ENCODE measurements at regions not wholly inside any gene's neighbourhood (a gene's known extent, or its start where the extent isn't known, plus 50 kb on each side); places are given as distances from the start of the nearest gene placed in this dataset.

GRCh38 chr11:36953976-36954375, 355.9 kb upstream of the RAG2 start:
- Mint-ChIP-seq H3K4me3 (no peak overlapping the region), H3K27me3 (no peaks in the 10 kb centered on the region), H3K9me3 (peaks cover 0 to 16% (median 7%) of the 10 kb centered on the region in 8 donors), H3K36me3 (no peaks in the 10 kb centered on the region), H3K4me1 (no peaks in the 10 kb centered on the region), H3K27ac (no peak overlapping the region)
- ChIA-PET POLR2A (ENCODE audit: partially characterized antibody) (no interaction called here), CTCF (ENCODE audit: partially characterized antibody) (no interaction called here)
- intact Hi-C loops (cut with micrococcal nuclease), result no loop called here
- Histone ChIP-seq H3K4me3 (ENCODE audit: low read length in 2 of 2) (no peak overlapping the region), H3K27ac (ENCODE audit: low read depth, low read length) (no peak overlapping the region), H3K27me3 (ENCODE audit: insufficient read depth, low read length) (no peaks in the 10 kb centered on the region), H3K36me3 (ENCODE audit: insufficient read depth, low read length) (no peaks in the 10 kb centered on the region), H3K4me1 (ENCODE audit: insufficient read depth, low read length) (no peaks in the 10 kb centered on the region), H3K9me3 (ENCODE audit: control insufficient read depth in 1 of 2, low read length in 2 of 2) (no peaks in the 10 kb centered on the region)
- DNase-seq, result no peak

- no peaks in the 10 kb centered on the region for H3K4me1 Mint-ChIP-seq
- H3K27ac Mint-ChIP-seq, result no peak overlapping the region
- POLR2A ChIA-PET (ENCODE audit: partially characterized antibody), result no interaction called here
- H3K36me3 Mint-ChIP-seq, result no peaks in the 10 kb centered on the region
- intact Hi-C loops (cut with micrococcal nuclease), result no loop called here
- H3K4me3 ChIP-seq (ENCODE audit: low read length in 2 of 2), result no peak overlapping the region
- CTCF ChIA-PET (ENCODE audit: partially characterized antibody), result no interaction called here
- no peak overlapping the region for H3K4me3 Mint-ChIP-seq
- no peak overlapping the region for H3K27ac ChIP-seq (ENCODE audit: low read depth, low read length)
- H3K36me3 ChIP-seq (ENCODE audit: insufficient read depth, low read length), result no peaks in the 10 kb centered on the region
- H3K4me1 ChIP-seq (ENCODE audit: insufficient read depth, low read length), result no peaks in the 10 kb centered on the region
- H3K9me3 ChIP-seq (ENCODE audit: control insufficient read depth in 1 of 2, low read length in 2 of 2), result no peaks in the 10 kb centered on the region
- no peaks in the 10 kb centered on the region for H3K27me3 ChIP-seq (ENCODE audit: insufficient read depth, low read length)
- H3K27me3 Mint-ChIP-seq, result no peaks in the 10 kb centered on the region
- H3K9me3 Mint-ChIP-seq, result peaks cover 0 to 10% (median 3%) of the 10 kb centered on the region in 8 donors
- DNase-seq, result no peak
Measured at GRCh38 chr11:36948460-36949127, 350.6 kb upstream of the RAG2 start.

DNA sequence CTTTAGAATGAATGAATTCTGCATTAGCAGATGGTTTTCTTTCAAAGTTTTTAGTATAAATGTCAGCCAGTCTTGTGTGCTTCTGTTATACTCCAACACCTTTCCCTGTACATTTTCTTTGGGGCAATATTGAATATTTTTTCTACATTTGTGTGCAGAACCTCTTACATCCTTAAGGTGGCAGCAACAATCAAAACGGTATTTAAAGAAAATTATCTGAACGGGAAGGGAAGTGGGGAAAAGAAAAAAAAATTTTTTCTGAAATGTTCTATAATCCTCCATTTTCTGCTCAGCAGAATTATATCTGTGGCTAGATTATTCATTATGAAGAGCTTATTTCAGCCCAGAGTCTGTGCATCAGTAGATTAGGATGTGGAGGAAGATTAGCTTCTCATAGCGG, 347.3 kb upstream of the RAG2 start:
- ChIA-PET POLR2A (ENCODE audit: partially characterized antibody) (no interaction called here), CTCF (ENCODE audit: partially characterized antibody) (interaction anchor here (1.5 kb wide), 1 partner anchor 26 kb away, joined by 3 read pairs; no protein-coding TSS in a partner anchor)
- intact Hi-C loops (cut with micrococcal nuclease), result no loop called here
- Histone ChIP-seq H3K4me3 (ENCODE audit: low read length in 2 of 2) (no peak overlapping the region), H3K9me3 (ENCODE audit: control insufficient read depth in 1 of 2, low read length in 2 of 2) (no peaks in the 10 kb centered on the region), H3K36me3 (ENCODE audit: insufficient read depth, low read length) (no peaks in the 10 kb centered on the region), H3K27me3 (ENCODE audit: insufficient read depth, low read length) (no peaks in the 10 kb centered on the region), H3K4me1 (ENCODE audit: insufficient read depth, low read length) (no peaks in the 10 kb centered on the region), H3K27ac (ENCODE audit: low read depth, low read length) (no peak overlapping the region)
- H3K27me3 Mint-ChIP-seq, result no peaks in the 10 kb centered on the region
- no peak overlapping the region for H3K4me3 Mint-ChIP-seq
- H3K9me3 Mint-ChIP-seq, result peaks cover 0 to 6% (median 2%) of the 10 kb centered on the region in 8 donors
- DNase-seq, result no peak
- H3K36me3 Mint-ChIP-seq, result no peaks in the 10 kb centered on the region
- H3K4me1 Mint-ChIP-seq, result no peaks in the 10 kb centered on the region
- H3K27ac Mint-ChIP-seq, result no peak overlapping the region

GRCh38 chr11:36933481-36933880, 335.4 kb upstream of the RAG2 start:
- Histone ChIP-seq H3K4me1 (ENCODE audit: insufficient read depth, low read length) (no peaks in the 10 kb centered on the region), H3K4me3 (ENCODE audit: low read length in 2 of 2) (no peak overlapping the region), H3K36me3 (ENCODE audit: insufficient read depth, low read length) (no peaks in the 10 kb centered on the region), H3K27ac (ENCODE audit: low read depth, low read length) (no peak overlapping the region), H3K27me3 (ENCODE audit: insufficient read depth, low read length) (no peaks in the 10 kb centered on the region), H3K9me3 (ENCODE audit: control insufficient read depth in 1 of 2, low read length in 2 of 2) (no peaks in the 10 kb centered on the region)
- POLR2A ChIA-PET (ENCODE audit: partially characterized antibody), result no interaction called here
- Mint-ChIP-seq H3K27ac (no peak overlapping the region), H3K27me3 (no peaks in the 10 kb centered on the region), H3K4me3 (no peak overlapping the region), H3K4me1 (no peaks in the 10 kb centered on the region), H3K36me3 (no peaks in the 10 kb centered on the region), H3K9me3 (peaks cover 0 to 8% (median under 1%) of the 10 kb centered on the region in 8 donors)
- DNase-seq, result no peak
- intact Hi-C loops (cut with micrococcal nuclease), result no loop called here
- CTCF ChIA-PET (ENCODE audit: partially characterized antibody), result no interaction called here

DNA sequence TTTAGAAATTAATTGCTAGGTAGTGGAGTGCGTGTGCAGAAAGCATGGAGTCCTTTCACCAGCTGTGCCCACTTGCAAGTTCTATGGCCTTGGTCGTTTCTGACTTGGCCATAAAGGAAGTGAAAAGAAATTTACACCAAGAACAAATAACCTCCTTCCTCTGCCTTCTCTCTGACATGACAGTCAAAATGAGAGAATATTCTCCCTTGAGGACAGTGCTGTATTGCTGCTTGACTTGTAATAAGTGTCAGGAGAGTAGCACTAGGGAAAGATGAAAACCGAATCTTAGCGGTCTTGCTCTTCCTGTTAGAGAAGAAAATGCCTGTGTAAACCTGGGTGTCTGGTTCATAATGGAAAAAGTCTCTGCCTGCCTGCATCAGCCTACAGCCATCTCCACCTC, 333.1 kb upstream of the RAG2 start:
- intact Hi-C loops (cut with micrococcal nuclease), result no loop called here
- Histone ChIP-seq H3K36me3 (ENCODE audit: insufficient read depth, low read length) (no peaks in the 10 kb centered on the region), H3K27ac (ENCODE audit: low read depth, low read length) (no peak overlapping the region), H3K9me3 (ENCODE audit: control insufficient read depth in 1 of 2, low read length in 2 of 2) (no peaks in the 10 kb centered on the region), H3K27me3 (ENCODE audit: insufficient read depth, low read length) (no peaks in the 10 kb centered on the region), H3K4me3 (ENCODE audit: low read length in 2 of 2) (no peak overlapping the region), H3K4me1 (ENCODE audit: insufficient read depth, low read length) (no peaks in the 10 kb centered on the region)
- Mint-ChIP-seq H3K4me3 (no peak overlapping the region), H3K9me3 (peaks cover 0 to 8% (median 2%) of the 10 kb centered on the region in 8 donors), H3K27ac (no peak overlapping the region), H3K27me3 (no peaks in the 10 kb centered on the region), H3K4me1 (no peaks in the 10 kb centered on the region), H3K36me3 (no peaks in the 10 kb centered on the region)
- CTCF ChIA-PET (ENCODE audit: partially characterized antibody), result no interaction called here
- no peak for DNase-seq
- POLR2A ChIA-PET (ENCODE audit: partially characterized antibody), result no interaction called here

DNA sequence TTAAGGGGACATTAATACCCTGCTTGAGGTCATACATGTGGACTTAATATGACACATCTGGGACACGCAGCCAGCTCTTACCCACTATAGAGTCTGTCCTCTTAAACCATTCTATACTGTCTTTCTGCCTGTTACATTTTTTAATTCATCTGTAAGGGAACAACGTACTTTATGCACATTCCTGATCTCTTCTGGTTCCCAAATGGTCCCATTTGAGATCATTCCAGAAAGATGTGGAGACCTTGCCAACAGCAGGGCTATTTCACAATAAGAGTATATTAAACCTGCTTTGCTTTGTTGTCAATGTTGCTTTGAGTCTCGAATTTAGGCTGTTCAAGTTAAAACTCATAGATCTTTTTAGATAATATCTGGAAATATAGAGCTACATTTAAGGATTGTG, 332.2 kb upstream of the RAG2 start:
- intact Hi-C loops (cut with micrococcal nuclease), result no loop called here
- DNase-seq, result no peak
- Histone ChIP-seq H3K27ac (ENCODE audit: low read depth, low read length) (no peak overlapping the region), H3K27me3 (ENCODE audit: insufficient read depth, low read length) (no peaks in the 10 kb centered on the region), H3K4me3 (ENCODE audit: low read length in 2 of 2) (no peak overlapping the region), H3K9me3 (ENCODE audit: control insufficient read depth in 1 of 2, low read length in 2 of 2) (no peaks in the 10 kb centered on the region), H3K36me3 (ENCODE audit: insufficient read depth, low read length) (no peaks in the 10 kb centered on the region), H3K4me1 (ENCODE audit: insufficient read depth, low read length) (no peaks in the 10 kb centered on the region)
- Mint-ChIP-seq H3K27ac (no peak overlapping the region), H3K27me3 (no peaks in the 10 kb centered on the region), H3K4me1 (no peaks in the 10 kb centered on the region), H3K4me3 (no peak overlapping the region), H3K9me3 (peaks cover 0 to 8% (median 2%) of the 10 kb centered on the region in 8 donors), H3K36me3 (no peaks in the 10 kb centered on the region)
- POLR2A ChIA-PET (ENCODE audit: partially characterized antibody), result no interaction called here
- CTCF ChIA-PET (ENCODE audit: partially characterized antibody), result no interaction called here

DNA sequence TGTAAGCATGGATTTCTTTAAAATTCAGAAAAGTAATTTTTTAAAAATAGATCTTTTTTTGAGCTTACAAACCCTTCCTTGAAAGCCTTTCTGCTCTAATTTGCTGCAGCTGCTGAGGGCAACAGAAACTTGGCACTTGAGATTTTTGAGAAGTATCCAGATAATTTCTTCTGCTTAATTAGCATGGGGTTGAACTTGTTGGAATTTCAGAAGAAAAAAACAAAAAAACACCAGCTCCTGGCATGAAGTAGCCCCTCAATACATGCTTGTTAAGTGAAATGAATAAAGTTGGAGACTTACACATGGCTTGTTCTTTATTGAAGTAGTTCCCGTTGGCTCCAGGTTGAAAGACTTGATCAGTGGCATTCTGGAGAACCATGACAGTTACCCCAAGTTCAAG, 331.4 kb upstream of the RAG2 start:
- Mint-ChIP-seq H3K4me3 (no peak overlapping the region), H3K27ac (no peak overlapping the region), H3K36me3 (no peaks in the 10 kb centered on the region), H3K4me1 (no peaks in the 10 kb centered on the region), H3K9me3 (peaks cover 0 to 8% (median 2%) of the 10 kb centered on the region in 8 donors), H3K27me3 (no peaks in the 10 kb centered on the region)
- H3K36me3 ChIP-seq (ENCODE audit: insufficient read depth, low read length), result no peaks in the 10 kb centered on the region
- no peaks in the 10 kb centered on the region for H3K4me1 ChIP-seq (ENCODE audit: insufficient read depth, low read length)
- ChIA-PET CTCF (ENCODE audit: partially characterized antibody) (no interaction called here), POLR2A (ENCODE audit: partially characterized antibody) (no interaction called here)
- no peaks in the 10 kb centered on the region for H3K9me3 ChIP-seq (ENCODE audit: control insufficient read depth in 1 of 2, low read length in 2 of 2)
- H3K4me3 ChIP-seq (ENCODE audit: low read length in 2 of 2), result no peak overlapping the region
- intact Hi-C loops (cut with micrococcal nuclease), result no loop called here
- H3K27ac ChIP-seq (ENCODE audit: low read depth, low read length), result no peak overlapping the region
- no peaks in the 10 kb centered on the region for H3K27me3 ChIP-seq (ENCODE audit: insufficient read depth, low read length)
- no peak for DNase-seq

GRCh38 chr11:36928621-36929020, 330.6 kb upstream of the RAG2 start:
- Histone ChIP-seq H3K27me3 (ENCODE audit: insufficient read depth, low read length) (no peaks in the 10 kb centered on the region), H3K9me3 (ENCODE audit: control insufficient read depth in 1 of 2, low read length in 2 of 2) (no peaks in the 10 kb centered on the region), H3K27ac (ENCODE audit: low read depth, low read length) (no peak overlapping the region), H3K4me3 (ENCODE audit: low read length in 2 of 2) (no peak overlapping the region), H3K36me3 (ENCODE audit: insufficient read depth, low read length) (no peaks in the 10 kb centered on the region), H3K4me1 (ENCODE audit: insufficient read depth, low read length) (no peaks in the 10 kb centered on the region)
- H3K36me3 Mint-ChIP-seq, result no peaks in the 10 kb centered on the region
- H3K27ac Mint-ChIP-seq, result no peak overlapping the region
- no peaks in the 10 kb centered on the region for H3K27me3 Mint-ChIP-seq
- POLR2A ChIA-PET (ENCODE audit: partially characterized antibody), result no interaction called here
- intact Hi-C loops (cut with micrococcal nuclease), result no loop called here
- no peak overlapping the region for H3K4me3 Mint-ChIP-seq
- H3K4me1 Mint-ChIP-seq, result no peaks in the 10 kb centered on the region
- H3K9me3 Mint-ChIP-seq, result peaks cover 0 to 4% (median 2%) of the 10 kb centered on the region in 8 donors
- CTCF ChIA-PET (ENCODE audit: partially characterized antibody), result no interaction called here
- DNase-seq, result no peak

Data from CD4-positive, alpha-beta memory T cell (primary cell).